Fibroblast of pulmonary artery (primary cell): ENCODE measurements at regions not wholly inside any gene's neighbourhood (a gene's known extent, or its start where the extent isn't known, plus 50 kb on each side); places are given as distances from the start of the nearest gene placed in this dataset.
A peak's percentile ranks its signal among the peaks of the same experiment; 100 is the strongest.
"Not testable (repeated sequence)": the region's sequence is repeated elsewhere in the genome, so short reads cannot be mapped to it uniquely, and the experiment has no call there.

Experiments
- DNase-seq: peaks from one replicate; pipeline ENCODE4 v3.0.0-alpha.2; 2010; ENCODE audit warnings: low read depth
- H3K4me3 ChIP-seq: replicated peaks from 2 replicates; pipeline ENCODE4 v1.5.1; 2011; ENCODE audit warnings: low read depth, mild to moderate bottlenecking, control low read depth, low read length, moderate library complexity
- CTCF ChIP-seq: IDR thresholded peaks from 2 replicates; pipeline ENCODE4 v1.5.1; 2011; ENCODE audit warnings: mild to moderate bottlenecking, control low read depth, low read length, inconsistent platforms; ENCODE audit errors: missing control alignments

- TF ChIP-seq CTCF = no peak
- peak; percentile 38 for DNase-seq
- no peak overlapping the region for H3K4me3 ChIP-seq
Observed at GRCh38 chr18:28432339-28432738, 255.4 kb upstream of the CDH2 start.

GRCh38 chr18:28425886-28426285, 249.0 kb upstream of the CDH2 start:
- TF ChIP-seq CTCF = no peak
- no peak for DNase-seq
- H3K4me3 ChIP-seq = no peak overlapping the region

- TF ChIP-seq CTCF = no peak
- no peak overlapping the region for H3K4me3 ChIP-seq
- no peak for DNase-seq
Observed at GRCh38 chr18:28422577-28422976, 245.6 kb upstream of the CDH2 start.

GRCh38 chr18:28421950-28422349, 245.0 kb upstream of the CDH2 start:
- DNase-seq, H3K4me3 ChIP-seq: not testable (repeated sequence)

GRCh38 chr18:28412521-28412920, 235.6 kb upstream of the CDH2 start:
- DNase-seq = no peak
- no peak overlapping the region for H3K4me3 ChIP-seq
- TF ChIP-seq CTCF = no peak

- peak; percentile 59 for DNase-seq
- no peak overlapping the region for H3K4me3 ChIP-seq
- no peak for TF ChIP-seq CTCF
Observed at GRCh38 chr18:28411806-28412205, 234.9 kb upstream of the CDH2 start.

GRCh38 chr18:28409811-28410210, 232.9 kb upstream of the CDH2 start:
- no peak overlapping the region for H3K4me3 ChIP-seq
- no peak for DNase-seq
- no peak for TF ChIP-seq CTCF

GRCh38 chr18:28408528-28408927, 231.6 kb upstream of the CDH2 start:
- TF ChIP-seq CTCF = no peak
- no peak overlapping the region for H3K4me3 ChIP-seq
- no peak for DNase-seq
